ENCODE measurements at regions not wholly inside any gene's neighbourhood (a gene's known extent, or its start where the extent isn't known, plus 50 kb on each side); places are given as distances from the start of the nearest gene placed in this dataset.
A peak's percentile ranks its signal among the peaks of the same experiment; 100 is the strongest.

DNA sequence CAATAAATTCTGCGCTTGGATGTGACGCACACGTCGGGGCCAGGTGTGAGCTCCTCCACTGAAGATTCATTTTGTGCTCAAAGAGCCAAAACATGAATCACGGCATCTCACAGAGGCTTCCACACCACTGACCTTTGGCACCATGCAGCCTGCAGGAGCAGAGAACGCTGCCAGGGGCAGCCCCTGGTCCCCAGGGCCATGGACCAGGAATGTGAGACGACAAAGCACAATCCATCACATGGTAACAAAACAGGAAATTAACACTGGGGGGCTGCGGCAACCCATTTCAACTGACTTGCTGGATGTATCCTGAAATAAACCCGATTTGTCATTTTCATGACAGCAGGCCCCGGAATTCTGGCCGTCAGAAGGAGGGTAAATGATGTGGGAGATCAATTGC lies 167.5 kb upstream of the IGF1R start:
- DNase-seq: no peak

DNA sequence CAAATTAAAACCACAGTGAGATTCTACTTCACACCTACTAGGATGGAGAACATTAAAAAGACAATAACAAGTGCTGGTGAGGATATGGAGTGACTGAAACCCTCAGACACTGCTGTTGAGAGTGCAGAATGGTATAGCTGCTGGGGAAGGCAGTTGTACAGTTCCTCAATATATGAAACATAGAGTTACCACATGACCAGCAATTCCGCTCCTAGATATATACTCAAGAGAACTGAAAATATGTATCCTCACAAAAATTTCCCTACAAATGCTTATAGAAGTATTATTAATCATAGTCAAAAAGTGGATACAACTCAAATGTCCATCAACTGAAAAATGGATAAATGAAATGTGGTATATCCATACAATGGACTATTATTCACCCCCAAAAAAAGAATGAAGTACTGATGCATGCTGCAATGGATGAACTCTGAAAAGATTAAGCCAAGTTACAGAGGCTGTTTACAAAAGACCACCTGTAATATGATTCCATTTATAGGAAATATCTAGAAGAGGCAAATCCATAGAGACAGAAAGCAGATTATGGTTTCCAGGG lies 164.7 kb upstream of the IGF1R start:
- no peak for DNase-seq

DNA sequence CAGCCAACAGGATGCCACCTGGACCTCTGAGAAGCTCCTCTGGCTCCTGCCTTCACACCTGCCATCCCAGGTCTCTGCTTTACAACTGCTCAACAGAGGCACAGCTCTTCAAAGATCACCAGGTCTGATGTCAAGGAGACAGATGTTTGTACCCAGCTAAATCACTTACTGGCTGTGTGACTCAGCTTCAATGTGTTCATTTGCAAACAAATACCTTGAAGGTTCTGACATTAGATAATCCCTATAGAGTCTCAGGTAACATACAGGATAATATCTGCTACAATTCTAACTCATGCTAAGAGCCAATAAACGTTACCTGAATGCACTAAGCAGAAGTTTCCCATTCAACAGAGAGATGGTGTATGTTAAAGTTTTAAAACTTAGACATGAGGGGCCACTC lies 163.4 kb upstream of the IGF1R start:
- DNase-seq: no peak

DNA sequence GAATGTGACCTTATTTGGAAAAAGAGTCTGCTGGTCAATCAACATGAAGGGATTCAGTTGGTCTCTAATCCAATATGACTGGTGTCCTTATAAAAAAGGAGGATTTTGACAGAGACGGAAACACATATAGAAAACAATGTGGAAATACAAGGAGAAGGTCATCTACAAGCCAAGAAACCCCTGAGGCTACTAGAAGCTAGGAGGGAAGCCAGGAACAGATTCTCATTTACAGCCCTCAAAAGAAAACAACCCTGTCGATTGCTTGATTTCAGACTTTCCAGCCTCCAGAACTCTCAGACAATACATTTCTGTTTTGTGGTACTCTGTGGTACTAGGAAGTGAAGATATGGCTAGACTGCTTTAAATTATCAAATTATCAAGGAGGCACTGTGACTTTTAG lies 162.9 kb upstream of the IGF1R start:
- DNase-seq: no peak

DNA sequence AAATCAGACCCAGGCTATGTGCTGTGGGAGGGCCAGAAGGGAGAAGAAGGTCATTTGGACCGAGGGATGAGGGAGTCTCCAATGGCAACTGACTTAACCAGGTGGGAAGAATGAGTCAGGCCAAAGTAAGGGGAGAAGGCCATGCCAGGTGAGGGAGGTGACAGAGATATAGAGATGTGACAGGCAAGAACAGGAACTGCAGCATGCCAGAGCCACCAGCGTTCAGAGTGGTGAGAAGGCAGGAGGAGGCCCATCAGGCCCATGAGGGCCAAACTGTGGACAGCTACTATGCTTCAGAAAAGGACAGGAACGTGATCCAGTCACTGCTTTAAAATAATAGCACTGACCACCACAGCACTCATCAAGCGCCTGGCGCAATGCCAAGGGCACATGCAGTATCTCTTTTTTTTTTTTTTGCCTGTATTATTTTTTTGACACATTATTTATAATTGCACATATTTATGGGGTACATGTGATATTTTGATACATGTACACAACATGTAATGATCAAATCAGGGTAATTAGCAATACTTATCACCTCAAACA lies 154.3 kb upstream of the IGF1R start:
- no peak for DNase-seq

DNA sequence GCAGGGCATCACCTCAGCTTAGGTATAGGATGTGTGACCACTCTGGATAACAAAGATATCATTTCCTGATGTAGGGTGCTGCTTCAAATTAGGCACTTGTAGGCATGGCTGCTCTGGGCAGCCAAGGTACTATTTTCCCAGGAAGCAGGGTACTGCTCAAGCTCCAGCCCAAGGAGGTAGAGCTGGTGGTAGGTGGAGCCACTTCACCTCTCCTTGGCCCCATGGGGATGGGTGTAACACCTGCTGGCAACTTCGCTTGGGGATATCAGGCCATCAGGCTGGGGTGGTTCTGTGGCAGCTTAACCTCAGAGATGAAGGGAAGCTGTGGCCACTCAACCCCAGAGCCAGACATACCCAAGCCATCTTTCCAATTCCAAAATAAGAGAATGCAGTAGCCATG lies 147.1 kb upstream of the IGF1R start:
- DNase-seq: no peak

DNA sequence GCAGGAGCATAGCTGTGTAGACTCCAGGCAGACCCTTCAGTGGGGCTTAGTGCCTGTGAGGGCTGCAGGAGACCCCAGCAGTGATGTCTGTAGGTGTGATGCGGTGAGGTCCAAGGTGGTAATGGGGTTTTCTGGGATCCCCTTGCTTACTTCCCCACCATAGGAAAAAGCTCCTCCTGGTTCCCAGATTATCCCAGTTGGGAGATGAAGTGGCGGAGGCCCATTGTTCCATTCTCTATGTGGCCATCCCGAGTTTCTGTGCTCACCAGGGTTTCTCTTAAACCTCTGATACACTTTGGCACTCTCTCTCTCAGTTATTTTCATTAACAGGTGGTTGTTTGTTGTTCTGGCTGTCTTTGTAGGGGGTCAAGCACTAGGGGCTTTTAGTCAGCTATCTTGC lies 146.7 kb upstream of the IGF1R start:
- DNase-seq: no peak

DNA sequence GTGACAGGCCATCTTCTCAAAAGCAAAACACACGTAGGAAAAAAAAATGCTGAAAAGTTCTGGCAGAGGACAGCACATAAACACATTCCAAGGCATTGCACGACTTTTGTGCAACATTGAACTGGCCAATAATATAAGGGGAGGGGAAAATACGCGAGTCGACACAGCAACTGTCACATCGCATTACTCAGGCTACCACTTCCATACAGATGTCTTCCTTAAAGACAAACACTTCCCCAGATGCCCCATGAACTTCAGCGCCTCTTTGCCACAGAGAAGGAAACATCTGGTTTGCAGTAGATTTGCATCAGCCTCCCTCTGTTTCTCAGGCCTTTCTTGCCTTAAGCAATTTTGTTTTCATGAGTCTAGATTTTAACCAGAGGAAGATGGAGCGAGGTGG lies 144.4 kb upstream of the IGF1R start:
- no peak for DNase-seq

DNA sequence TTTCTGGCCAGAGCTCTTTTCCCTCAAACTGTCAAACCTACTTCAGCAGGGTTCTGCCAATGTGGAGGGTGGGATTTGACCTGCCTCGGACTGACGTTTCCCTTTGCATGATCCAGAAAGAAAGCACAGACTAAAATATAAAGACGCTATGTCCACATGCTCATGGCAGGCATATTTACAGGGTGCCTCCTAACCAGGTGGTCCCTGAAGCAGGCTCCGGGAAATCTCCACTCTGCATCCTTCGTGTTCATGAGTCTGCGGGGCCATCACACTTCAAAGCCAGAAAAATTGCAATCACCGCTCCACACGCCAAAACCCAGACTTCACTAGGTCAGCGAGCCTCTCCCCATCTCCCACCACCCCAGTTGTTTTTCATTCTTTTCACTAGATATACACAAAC lies 143.3 kb upstream of the IGF1R start:
- DNase-seq: no peak

DNA sequence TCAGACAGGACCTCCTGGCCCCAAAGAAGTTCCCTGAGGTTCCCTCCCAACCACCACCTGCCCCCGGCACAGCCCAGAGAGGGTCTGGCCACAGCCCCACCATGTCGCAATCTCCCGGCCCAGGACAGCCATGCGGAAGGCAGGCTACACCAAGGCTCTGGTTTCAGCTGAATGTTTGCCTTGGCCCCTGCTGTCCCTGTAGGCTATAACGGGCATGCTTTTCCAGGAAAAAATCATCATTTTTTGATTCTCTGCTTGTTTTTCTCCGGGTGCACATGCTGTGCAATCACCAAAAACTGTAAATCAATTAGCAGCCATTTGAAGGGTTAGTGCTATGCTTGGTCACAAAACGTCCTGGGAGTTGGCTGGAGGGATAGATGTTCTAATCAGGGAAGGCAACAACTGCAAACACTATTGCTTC lies 142.7 kb upstream of the IGF1R start:
- DNase-seq: no peak

DNA sequence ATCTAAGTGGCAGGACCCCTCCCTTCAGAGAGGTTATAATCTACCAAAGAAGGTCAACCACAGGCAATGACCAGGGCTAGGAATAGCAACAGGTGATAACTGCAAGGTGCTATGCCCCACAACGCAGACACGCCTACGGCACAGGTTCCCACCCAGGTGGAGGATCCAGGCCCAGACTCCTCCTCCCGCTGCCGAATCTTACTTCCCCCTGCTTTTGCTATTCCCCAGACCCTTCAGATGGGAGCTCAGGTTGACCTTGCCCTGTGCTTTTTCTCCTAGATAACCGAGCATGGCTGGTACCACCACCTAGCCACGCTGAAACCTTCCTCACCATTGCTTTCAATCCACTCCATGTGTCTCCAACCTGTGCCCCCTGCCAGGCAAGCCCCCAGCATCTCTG lies 142.2 kb upstream of the IGF1R start:
- no peak for DNase-seq

DNA sequence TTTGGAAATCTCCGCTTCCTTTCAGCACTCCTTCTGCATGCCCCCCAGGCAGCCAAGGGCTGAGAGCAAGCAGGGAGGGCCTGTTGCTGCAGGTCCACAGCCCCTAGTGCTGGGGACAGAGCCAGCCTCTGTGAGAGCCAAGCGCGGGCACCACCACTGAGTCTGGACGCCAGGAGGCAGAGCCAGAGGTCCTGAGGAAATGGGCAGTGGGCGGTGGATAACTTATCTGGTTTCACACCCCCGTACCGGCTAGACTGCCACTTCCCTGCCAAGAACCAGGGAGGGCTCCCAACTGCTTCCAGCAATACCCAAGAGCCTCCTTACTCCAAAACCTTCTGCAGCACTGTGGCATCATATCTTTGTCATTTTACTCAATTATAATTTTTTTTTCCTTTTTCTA lies 141.6 kb upstream of the IGF1R start:
- no peak for DNase-seq

DNA sequence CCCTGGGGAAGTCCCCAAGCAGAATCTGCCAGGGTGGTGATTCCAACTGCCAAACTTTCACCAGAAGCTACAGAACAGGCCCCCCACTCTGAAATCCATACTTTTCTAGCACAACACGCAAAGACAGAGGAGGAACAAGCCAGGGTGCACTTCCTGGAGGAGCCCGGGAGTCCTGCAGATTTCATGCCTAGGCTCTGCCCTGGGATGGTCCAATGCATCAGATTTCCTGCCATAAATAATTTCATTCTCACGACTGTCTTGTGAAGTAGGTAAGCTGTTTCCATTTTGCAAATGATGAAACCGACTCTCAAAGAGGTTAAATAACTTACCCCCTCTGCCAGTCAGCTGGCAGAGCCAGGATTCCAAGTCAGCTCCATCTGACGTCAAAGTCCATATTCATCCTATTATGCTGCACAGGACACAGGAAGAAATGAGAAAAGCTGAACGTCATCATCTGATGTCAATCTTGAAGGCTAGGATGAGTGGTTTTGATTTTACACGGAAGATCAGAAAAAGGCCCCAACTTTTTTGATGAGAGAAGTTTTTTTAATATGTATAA lies 134.8 kb upstream of the IGF1R start:
- DNase-seq: no peak

DNA sequence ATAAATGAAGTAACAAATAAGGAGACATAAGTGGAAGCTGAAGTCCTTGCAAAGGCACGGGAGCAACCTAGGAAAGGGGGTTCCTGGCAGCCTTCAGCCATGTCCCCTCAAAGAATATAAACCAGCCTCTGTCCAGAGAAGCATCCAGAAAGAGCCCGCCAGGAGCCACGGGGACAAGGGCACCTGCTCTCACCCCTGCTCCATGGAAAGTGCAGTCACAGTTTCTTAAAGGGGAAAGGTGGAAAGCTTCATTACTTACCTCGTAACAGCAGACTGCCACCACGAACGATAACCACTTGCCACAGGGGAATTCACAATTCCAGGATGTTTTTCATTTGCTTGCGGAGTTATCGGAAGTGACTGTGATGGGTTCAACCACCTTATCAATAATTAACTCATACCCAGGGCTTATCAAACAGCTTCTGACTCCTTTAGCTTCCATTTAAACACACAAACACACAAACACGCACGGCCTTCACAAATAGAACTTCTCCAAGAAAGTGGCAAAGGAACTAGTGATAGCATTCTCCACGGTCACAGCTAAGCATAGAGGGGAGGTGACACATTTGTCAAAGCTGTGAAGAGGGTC lies 134.2 kb upstream of the IGF1R start:
- no peak for DNase-seq

DNA sequence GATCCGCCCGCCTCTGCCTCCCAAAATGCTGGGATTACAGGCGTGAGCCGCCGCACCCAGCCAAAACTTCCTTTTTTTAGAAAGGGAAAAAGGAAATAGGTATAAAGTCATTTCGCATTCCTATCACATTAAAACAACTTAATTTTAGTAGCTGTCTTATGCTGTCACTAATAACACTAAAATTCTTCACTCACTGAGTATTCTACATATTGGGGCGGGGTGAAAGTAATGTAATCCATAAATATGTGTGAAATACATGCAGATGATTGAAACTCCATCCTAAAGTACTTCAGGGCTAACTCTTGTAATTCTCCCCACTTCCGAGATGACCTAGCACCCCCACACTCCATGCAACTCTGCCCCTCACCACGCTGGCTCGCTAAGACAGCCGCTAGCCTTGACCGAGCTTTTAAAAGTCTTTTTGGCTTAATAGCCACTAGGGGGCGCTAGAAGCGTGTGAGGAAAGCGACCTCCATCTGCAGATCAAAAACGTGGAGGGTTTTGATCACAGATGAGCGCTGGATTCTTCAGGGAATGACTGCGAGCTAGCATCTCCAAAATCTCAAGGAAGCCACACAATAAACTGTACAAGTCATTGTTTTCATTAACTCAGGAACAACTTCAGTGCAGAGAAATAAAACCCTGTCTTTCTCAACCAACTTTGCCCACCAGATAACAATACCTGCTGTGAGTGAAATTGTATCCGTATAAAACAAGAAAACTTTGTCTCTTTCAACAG lies 129.3 kb upstream of the IGF1R start:
- DNase-seq: peak; percentile 5

DNA sequence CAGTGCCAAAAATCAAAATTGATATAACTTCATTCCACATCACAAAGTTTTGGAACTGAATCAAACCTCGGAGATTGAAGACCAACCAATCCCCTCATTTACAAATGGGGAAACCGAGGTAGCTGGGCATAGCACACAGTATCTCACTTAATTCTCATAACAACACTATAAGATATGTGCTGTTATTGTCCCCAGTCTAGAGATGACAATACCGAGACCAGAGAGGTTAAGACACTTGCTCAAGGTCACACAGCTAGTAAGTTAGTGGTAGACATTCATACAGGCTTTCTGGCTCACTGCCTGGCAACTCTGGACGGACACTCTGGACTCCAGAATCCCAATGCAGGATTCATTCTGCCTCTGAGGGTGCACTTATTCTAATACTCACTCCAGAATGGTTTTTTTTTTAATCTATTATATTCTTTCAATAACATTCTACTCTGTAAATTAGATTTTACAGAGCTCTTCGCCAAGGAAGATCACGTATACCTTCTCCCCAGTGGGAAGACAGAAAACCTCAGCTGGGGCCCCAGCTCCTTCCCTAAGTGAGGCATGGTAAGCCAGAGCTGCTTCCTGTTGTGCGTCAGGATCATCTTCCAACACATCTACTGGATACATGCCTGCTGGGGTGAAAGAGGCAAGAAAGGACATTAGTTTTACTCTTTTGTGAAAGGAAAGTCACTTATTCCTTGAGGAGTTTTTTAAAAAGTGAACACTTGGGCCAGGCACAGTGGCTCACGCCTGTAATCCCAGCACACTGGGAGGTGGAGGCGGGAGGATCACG lies 128.4 kb upstream of the IGF1R start:
- DNase-seq: no peak

DNA sequence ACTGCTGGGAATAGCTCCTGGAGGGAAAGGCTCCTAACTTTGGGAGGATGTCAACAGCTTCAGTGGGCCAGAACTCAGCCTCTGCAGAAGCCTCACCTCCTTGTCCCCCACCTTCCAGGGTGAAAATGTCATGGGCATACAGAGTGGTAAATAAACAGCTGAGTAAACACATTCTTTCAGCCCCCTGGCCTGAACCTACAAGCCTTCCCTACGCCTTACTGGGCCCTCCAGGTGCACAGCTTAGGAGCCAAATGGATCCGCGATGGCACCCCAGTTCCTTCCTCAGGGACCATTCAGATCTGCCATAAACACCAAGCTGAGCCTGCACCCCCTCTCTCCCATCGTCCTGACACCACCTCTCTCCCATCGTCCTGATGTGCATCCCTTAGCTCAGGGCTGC lies 126.2 kb upstream of the IGF1R start:
- no peak for DNase-seq

DNA sequence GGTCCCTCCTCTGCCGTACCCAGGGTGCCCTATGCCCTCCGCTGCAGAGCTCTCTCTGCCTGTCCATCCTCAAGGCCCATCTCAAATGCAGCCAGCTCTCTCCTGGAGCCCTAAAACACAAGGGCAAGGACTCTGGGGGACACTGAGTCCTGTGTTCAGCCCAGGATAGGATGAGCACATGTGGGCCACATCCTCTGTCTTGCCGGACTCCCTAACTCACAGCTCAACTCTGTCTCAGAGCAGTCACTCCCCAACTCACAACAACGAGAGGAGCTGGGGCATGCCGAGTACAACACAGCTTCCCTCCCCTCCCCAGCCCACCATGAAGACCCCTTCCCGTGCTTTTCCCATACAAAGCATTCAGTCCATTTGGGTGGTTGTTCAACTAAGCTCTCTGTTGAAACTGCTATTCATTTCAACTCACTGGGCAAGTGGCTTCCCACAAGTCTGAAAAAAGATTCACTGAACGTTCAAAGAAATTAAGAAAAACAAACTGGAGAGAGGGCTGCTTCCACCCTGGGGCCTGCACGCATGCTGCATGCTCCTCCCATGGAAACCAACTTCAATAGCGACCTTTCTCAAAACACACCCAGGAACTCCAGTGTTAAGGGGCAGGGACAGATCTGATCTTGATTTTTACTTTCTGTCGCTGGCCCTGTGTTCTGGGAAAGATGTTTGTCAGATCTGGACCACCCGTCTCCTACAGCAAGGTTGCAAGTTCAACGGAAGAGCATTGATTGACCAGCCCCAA lies 124.3 kb upstream of the IGF1R start:
- DNase-seq: no peak

DNA sequence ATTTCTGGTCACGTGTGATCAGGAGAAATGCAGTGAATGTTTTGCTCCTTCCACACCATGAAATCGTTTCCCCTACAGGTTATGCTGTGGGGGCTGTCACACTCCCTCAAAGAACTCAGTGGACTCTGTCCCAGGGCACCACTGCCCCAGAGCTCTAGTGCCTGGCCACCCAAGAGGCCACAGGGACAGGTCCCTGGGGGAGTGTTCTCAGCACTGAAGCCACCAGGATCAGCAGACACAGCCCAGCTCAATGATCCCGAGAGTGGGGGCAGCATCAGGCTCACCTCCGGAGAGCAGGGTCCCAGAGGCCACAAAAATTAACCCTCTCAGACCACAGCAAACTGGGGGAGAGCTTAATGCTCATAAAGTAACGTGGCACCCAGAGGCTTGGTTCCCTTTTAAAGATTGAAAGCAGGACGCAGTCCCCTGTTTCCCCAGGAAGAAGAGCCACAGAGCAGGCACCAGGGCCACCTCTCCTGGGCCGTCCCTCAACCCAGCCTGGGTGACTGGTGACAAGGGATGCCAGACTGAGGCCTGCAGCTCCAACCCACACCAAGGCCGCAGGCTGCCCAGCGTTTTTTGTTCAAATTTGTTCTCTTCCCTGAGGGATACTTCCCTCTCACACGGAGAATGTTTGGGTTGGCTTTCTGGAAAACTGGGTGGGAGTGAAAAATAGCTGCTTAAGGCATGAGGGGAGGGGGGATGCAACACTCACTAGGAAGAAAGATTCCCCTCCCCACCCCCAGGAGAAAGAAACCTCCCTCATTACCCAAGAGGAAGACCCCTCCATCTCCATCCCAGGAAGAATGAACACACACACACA lies 123.3 kb upstream of the IGF1R start:
- DNase-seq: no peak

DNA sequence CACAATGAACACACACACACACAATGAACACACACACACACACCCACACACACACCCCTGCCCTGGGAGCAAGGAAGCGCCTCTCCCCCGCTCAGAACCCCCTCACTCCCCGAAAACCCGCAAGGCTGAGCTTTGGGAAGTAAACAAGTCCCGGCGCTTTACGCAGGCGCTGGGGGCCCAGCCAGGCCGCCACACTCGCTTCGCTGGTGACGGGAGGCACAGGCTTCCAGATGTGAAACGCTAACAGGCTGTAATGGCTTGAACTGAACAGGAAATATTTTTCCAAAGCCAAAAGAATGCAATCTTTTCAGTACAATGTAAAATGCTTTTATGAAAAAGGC lies 122.7 kb upstream of the IGF1R start:
- no peak for DNase-seq

DNA sequence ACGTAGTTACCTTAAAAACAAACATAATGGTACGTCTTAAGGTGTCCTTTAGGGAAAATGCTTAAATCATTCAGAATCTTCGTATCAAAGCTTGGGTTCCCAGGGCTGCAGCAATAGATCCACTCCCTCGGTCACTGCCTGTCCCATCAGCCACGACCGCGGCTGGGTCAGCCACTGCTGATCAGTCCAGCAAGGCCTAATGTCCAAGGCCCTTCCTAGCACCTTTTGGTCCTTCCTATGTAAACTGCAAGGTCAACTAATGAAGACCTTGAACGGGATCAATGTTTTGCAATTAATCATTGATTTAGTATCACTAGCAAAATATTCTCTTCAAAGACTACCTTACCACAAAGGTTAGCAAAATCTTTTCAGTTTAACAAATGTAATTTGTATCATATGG lies 122.2 kb upstream of the IGF1R start:
- DNase-seq: no peak
